ENCODE measurements at regions not wholly inside any gene's neighbourhood (a gene's known extent, or its start where the extent isn't known, plus 50 kb on each side); places are given as distances from the start of the nearest gene placed in this dataset.

DNA sequence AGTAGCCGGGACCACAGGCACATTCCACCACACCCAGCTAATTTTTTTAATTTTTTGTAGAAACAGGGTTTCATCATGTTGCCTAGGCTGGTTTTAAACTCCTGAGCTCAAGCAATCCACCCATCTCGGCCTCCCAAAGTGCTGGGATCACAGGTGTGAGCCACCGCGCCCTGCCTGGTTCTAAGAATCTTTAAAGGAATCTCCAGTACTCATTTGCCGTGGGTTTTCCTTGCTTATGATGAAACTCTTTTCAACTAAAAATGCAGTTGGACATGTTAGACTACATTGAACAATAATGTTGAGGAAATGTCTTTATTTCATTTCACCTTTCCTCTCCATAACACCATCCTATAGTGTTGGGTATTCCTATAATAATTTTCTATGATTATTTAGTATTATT, 121.6 kb downstream of the ZNF281 start:
- TF ChIP-seq GABPA (IDR thresholded peaks at IDR 0.05; ENCODE audit: low read depth) (no peak), POLR2AphosphoS5 (IDR thresholded peaks at IDR 0.05; ENCODE audit: low read depth) (no peak), SPI1 (IDR thresholded peaks at IDR 0.05; ENCODE audit: borderline replicate concordance, low read depth) (no peak)
- TF ChIP-seq, protein P1, sequence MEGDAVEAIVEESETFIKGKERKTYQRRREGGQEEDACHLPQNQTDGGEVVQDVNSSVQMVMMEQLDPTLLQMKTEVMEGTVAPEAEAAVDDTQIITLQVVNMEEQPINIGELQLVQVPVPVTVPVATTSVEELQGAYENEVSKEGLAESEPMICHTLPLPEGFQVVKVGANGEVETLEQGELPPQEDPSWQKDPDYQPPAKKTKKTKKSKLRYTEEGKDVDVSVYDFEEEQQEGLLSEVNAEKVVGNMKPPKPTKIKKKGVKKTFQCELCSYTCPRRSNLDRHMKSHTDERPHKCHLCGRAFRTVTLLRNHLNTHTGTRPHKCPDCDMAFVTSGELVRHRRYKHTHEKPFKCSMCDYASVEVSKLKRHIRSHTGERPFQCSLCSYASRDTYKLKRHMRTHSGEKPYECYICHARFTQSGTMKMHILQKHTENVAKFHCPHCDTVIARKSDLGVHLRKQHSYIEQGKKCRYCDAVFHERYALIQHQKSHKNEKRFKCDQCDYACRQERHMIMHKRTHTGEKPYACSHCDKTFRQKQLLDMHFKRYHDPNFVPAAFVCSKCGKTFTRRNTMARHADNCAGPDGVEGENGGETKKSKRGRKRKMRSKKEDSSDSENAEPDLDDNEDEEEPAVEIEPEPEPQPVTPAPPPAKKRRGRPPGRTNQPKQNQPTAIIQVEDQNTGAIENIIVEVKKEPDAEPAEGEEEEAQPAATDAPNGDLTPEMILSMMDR (IDR thresholded peaks at IDR 0.05; ENCODE audit: insufficient read depth, low read length): no peak
